Motor neuron (in vitro differentiated cells): ENCODE measurements at regions not wholly inside any gene's neighbourhood (a gene's known extent, or its start where the extent isn't known, plus 50 kb on each side); places are given as distances from the start of the nearest gene placed in this dataset.
A peak's percentile ranks its signal among the peaks of the same experiment; 100 is the strongest.

Experiments used
- ATAC-seq, 8 experiments: fragments of 200-7000 bp; cut with Tn5 transposase; replicated peaks in 6 of 8; 2 replicates each; pipeline ENCODE4 v1.8.0; 2021; ENCODE audit warnings: mild to moderate bottlenecking in 8 of 8, moderate library complexity in 8 of 8
- H3K27ac ChIP-seq, 2 donors: fragments of 250-450 bp; sonication (Bioruptor Pico); 2 replicates each; pipeline ENCODE4 v1.9.0; 2021; ENCODE audit warnings: antibody characterized with exemption in 2 of 2, mild to moderate bottlenecking in 2 of 2, moderate library complexity in 1 of 2
- H3K4me1 ChIP-seq, 2 donors: fragments of 250-450 bp; sonication (Bioruptor Pico); replicated peaks in 1 of 2; 2 replicates each; pipeline ENCODE4 v1.6.1; 2021; ENCODE audit warnings: antibody characterized with exemption in 2 of 2, mild to moderate bottlenecking in 2 of 2, moderate library complexity in 1 of 2
- H3K4me3 ChIP-seq, 5 donors: fragments of 250-450 bp; sonication (Bioruptor Pico); 2 replicates each; pipeline ENCODE4 v1.9.0; 2021; ENCODE audit warnings: antibody characterized with exemption in 5 of 5, mild to moderate bottlenecking in 5 of 5, moderate library complexity in 4 of 5
- WGBS, 10 experiments: fragments of 450-650 bp; shearing (Covaris generic); methylation state at CpG; one replicate each; pipeline ENCODE4 v1.0.0; 2022; 5-methylcytosine and 5-hydroxymethylcytosine counted together
- in situ Hi-C, 9 experiments: fragments of 400-800 bp; cut with MboI; loops; one replicate each; pipeline ENCODE4 v1.15.0; 2021; ENCODE audit warnings: low sequenced_read_pairs in 9 of 9, low pct_unique_long_range_greater_than_20kb in 2 of 9; ENCODE audit not compliant: unreplicated experiment in 9 of 9

DNA sequence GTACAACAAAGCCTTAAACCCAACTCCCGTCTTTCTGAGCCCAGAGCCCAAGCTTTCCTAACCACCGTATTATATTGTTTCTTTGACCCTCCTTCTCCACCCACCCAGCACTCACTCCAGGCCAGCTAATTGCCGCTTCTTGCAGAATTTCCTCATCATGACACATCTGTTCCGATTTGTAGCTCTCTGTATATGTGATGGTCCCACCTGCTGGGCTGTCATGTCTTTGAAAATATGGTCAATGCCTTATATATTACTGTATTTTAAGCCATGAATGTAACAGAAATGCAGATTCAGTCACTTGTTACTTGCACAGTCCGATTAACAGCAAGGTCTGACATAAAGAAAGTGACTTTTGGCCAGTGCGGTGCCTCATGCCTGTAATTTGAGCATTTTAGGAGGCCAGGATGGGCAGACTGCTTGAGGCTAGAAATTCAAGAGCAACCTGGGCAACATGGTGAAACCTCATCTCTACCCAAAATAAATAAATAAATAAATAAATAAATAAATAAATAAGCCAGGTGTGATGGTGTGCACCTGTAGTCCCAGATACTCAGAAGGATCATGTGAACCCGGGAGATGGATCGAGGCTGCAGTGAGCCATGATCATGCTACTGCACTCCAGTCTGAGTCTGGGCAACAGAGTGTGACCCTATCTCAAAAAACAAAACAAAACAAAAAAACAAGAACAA lies 359.8 kb downstream of the ATP23 start:
- no peak for ATAC-seq
- H3K4me1 ChIP-seq = peaks cover 4% of the 10 kb centered on the region in 2 donors

GRCh38 chr12:58301730-58302122 lies 360.4 kb downstream of the ATP23 start:
- 60 to 100% (median 85%) methylated on average over 1 to 4 of the region's 4 CpGs; no CpG with 5 or more reads in 4 of the 10 experiments for WGBS, 10 experiments
- Histone ChIP-seq H3K4me3 (no peak overlapping the region), H3K27ac (no peak overlapping the region), H3K4me1 (peaks cover 4% of the 10 kb centered on the region in 2 donors)
- no peak for ATAC-seq
- in situ Hi-C loops = no loop called here

More for the DNA sequence above, 359.8 kb downstream of the ATP23 start:
- WGBS, 10 experiments = 66 to 100% (median 84%) methylated on average over 1 to 7 of the region's 8 CpGs; no CpG with 5 or more reads in 1 of the 10 experiments
- in situ Hi-C loops = no loop called here
- no peak overlapping the region for H3K4me3 ChIP-seq
- H3K27ac ChIP-seq = no peak overlapping the region

DNA sequence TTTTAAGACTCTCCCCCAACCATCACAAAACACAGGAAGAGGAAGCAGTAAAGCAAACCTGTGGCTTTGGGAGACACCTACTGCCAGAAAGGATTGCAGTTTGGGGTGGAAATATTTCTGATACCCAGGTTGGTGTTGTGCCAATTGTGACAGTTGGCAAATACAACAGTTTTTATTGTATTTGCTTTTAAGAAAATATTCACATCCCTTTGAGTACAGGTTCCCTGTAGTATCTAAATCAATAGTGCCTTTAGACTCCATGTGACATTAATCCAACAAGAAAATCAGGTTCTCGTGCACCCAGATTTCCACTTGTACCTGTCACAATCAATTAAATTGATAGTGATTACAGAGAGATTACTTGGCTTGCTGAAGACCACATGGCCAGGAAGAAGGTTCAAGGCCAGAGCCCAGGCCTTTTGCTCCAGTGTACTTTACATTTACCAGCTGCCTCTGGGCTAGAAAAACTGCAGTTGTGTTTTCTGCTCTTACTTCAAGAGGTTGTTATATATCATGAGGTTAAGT lies 361.2 kb downstream of the ATP23 start:
- in situ Hi-C loops = no loop called here
- Histone ChIP-seq H3K4me3 (no peak overlapping the region), H3K4me1 (peaks cover 4% of the 10 kb centered on the region in 2 donors), H3K27ac (no peak overlapping the region)
- no peak for ATAC-seq
- WGBS, 10 experiments = 56 to 100% (median 90%) methylated on average over 1 of the region's 1 CpG; no CpG with 5 or more reads in 4 of the 10 experiments

DNA sequence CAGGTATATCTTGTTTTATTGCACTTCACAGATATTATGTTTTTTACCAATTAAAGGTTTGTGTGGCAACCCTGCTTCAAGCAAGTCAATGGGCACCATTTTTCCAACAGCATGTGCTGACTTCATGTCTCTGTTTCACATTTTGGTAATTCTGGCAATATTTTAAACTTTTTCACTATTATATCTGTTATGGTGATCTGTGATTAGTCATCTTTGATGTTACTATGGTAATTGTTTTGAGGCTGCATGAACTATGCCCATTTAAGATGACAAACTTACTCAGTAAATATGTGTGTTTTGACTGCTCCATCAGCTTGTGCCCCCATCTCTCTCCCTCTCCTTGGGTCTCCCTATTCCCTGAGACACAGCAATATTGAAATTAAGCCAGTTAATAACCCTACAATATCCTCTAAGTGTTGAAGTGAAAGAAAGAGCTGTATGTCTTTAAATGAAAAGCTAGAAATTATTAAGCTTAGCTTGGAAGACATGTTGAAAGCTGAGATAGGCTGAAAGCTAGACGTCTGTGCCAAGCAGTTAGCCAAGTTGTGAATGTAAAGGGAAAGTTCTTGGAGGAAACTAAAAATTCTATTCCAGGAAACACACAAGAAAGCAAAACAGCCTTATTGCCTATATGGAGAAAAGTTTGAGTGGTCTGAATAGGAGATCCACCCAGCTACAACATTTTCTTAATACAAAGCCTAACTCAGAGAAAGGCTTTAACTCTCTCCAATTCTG lies 365.1 kb downstream of the ATP23 start:
- WGBS, 10 experiments = 17 to 100% (median 76%) methylated on average over 1 of the region's 1 CpG; no CpG with 5 or more reads in 2 of the 10 experiments
- in situ Hi-C loops = no loop called here
- Histone ChIP-seq H3K4me1 (no peaks in the 10 kb centered on the region), H3K4me3 (no peak overlapping the region), H3K27ac (no peak overlapping the region)
- no peak for ATAC-seq

GRCh38 chr12:58309806-58310205 lies 368.4 kb downstream of the ATP23 start:
- Histone ChIP-seq H3K27ac (no peak overlapping the region), H3K4me1 (no peaks in the 10 kb centered on the region), H3K4me3 (no peak overlapping the region)
- in situ Hi-C loops = no loop called here
- 17 to 100% (median 88%) methylated on average over 1 to 4 of the region's 4 CpGs for WGBS, 10 experiments
- peak in 1 of 8 experiments; percentile 2 for ATAC-seq

- Histone ChIP-seq H3K27ac (no peak overlapping the region), H3K4me3 (no peak overlapping the region), H3K4me1 (no peaks in the 10 kb centered on the region)
- WGBS, 10 experiments = 22 to 100% (median 90%) methylated on average over 1 to 4 of the region's 4 CpGs
- peak in 3 of 8 experiments; percentile 37 to 66 (median 47) for ATAC-seq
- in situ Hi-C loops = no loop called here
Measured at GRCh38 chr12:58310368-58310767, 369.0 kb downstream of the ATP23 start.

GRCh38 chr12:58310809-58311622 lies 369.6 kb downstream of the ATP23 start:
- peak in 4 of 8 experiments; percentile 21 to 89 (median 84) for ATAC-seq
- in situ Hi-C loops = no loop called here
- 5 to 96% (median 84%) methylated on average over 2 to 5 of the region's 5 CpGs for WGBS, 10 experiments
- H3K4me1 ChIP-seq = no peaks in the 10 kb centered on the region
- no peak overlapping the region for H3K4me3 ChIP-seq
- H3K27ac ChIP-seq = no peak overlapping the region

- Histone ChIP-seq H3K4me3 (no peak overlapping the region), H3K27ac (no peak overlapping the region), H3K4me1 (no peaks in the 10 kb centered on the region)
- ATAC-seq = no peak
- 73 to 100% (median 82%) methylated on average over 1 to 4 of the region's 4 CpGs; no CpG with 5 or more reads in 1 of the 10 experiments for WGBS, 10 experiments
- in situ Hi-C loops = no loop called here
Measured at GRCh38 chr12:58313091-58313855, 371.9 kb downstream of the ATP23 start.

DNA sequence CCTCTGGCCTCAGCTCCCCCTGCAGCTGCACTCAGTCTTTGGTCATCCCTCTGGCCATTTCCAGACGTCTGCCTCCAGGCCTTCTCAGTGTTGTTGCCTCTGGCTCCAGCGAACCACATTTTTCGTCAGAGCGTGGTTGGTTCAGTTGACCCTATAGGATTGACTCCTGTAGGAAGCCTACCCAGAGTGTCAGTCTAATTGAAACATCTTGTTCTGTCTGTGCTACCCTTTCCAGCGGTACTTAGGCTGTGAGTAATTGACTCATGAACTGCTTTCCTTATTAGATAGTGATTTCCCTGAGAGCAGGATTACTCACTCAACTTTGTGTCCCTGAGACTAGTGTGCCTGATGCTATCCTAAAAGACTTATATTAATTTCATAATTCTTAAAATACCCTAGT lies 373.2 kb downstream of the ATP23 start:
- in situ Hi-C loops = no loop called here
- no peak for ATAC-seq
- H3K4me1 ChIP-seq = no peaks in the 10 kb centered on the region
- WGBS, 10 experiments = 60 to 100% (median 77%) methylated on average over 1 to 4 of the region's 5 CpGs; no CpG with 5 or more reads in 2 of the 10 experiments
- no peak overlapping the region for H3K27ac ChIP-seq
- no peak overlapping the region for H3K4me3 ChIP-seq

DNA sequence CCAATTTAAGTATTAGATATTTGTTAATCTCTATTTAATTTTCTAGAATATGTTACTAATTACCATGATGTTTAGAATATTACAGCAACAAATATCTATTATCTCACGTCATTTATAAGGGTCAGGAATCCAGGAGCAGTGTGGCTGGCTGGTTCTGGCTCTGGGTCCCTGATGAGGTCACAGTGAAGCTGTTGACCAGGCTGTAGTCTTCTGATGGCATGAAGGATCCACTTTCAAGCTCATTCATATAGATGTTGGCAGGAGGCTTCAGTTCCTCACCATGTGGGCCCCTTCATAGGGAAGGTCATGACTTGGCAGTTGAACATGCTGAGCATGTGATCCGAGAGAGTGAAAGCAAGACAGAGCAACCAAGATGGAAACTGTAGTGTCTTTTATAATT lies 375.6 kb downstream of the ATP23 start:
- 30 to 100% (median 80%) methylated on average over 1 to 2 of the region's 2 CpGs; no CpG with 5 or more reads in 3 of the 10 experiments for WGBS, 10 experiments
- in situ Hi-C loops = no loop called here
- no peak for ATAC-seq

GRCh38 chr12:58321414-58321813 lies 380.0 kb downstream of the ATP23 start:
- no peak for ATAC-seq
- no peak overlapping the region for H3K4me3 ChIP-seq
- H3K4me1 ChIP-seq = no peaks in the 10 kb centered on the region
- 67 to 100% (median 90%) methylated on average over 1 to 3 of the region's 3 CpGs; no CpG with 5 or more reads in 2 of the 10 experiments for WGBS, 10 experiments
- H3K27ac ChIP-seq = no peak overlapping the region
- in situ Hi-C loops = no loop called here

More for the DNA sequence above, 375.6 kb downstream of the ATP23 start:
- Histone ChIP-seq H3K4me1 (no peaks in the 10 kb centered on the region), H3K27ac (no peak overlapping the region), H3K4me3 (no peak overlapping the region)

DNA sequence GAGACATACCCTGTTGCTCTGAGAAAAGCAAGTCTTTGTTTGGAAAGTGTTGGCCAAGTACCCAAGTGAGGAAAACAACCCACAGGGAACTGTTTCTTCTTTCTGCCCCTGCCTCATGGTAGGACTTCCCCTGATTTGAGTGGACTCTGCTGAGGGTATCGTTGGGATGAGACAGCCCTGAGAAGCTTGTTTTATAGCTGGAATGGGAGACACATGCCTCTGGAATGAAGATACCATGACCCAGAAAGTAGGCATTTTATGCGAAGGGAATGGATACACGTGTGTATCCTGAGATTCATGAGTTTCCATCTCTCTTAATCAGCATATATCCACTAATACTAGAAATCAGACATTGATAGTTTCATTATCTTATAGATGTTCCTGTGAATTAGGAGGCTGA lies 382.3 kb downstream of the ATP23 start:
- 80 to 100% (median 85%) methylated on average over 1 to 3 of the region's 3 CpGs; no CpG with 5 or more reads in 5 of the 10 experiments for WGBS, 10 experiments
- no peak for ATAC-seq
- H3K4me3 ChIP-seq = no peak overlapping the region
- H3K4me1 ChIP-seq = no peaks in the 10 kb centered on the region
- in situ Hi-C loops = no loop called here
- no peak overlapping the region for H3K27ac ChIP-seq
